Endothelial cell of umbilical vein (primary cell): ENCODE measurements at regions not wholly inside any gene's neighbourhood (a gene's known extent, or its start where the extent isn't known, plus 50 kb on each side); places are given as distances from the start of the nearest gene placed in this dataset.

Experiments used
- EZH2 ChIP-seq: IDR thresholded peaks from 2 replicates; pipeline ENCODE4 v1.6.1; 2012; ENCODE audit warnings: borderline replicate concordance, low read depth, mild to moderate bottlenecking, moderate library complexity, low read length, inconsistent platforms; ENCODE audit not compliant: severe bottlenecking
- FOS ChIP-seq: IDR thresholded peaks from 2 replicates; pipeline ENCODE4 v1.6.1; 2011; ENCODE audit warnings: mild to moderate bottlenecking, low read length, moderate library complexity, borderline replicate concordance; ENCODE audit not compliant: insufficient read depth
- GATA2 ChIP-seq: IDR thresholded peaks from 2 replicates; pipeline ENCODE4 v1.7.0; 2011; ENCODE audit warnings: low read depth, mild to moderate bottlenecking, moderate library complexity, mixed read lengths, low read length; ENCODE audit not compliant: insufficient read length, insufficient read depth
- JUN ChIP-seq: IDR thresholded peaks from 2 replicates; pipeline ENCODE4 v1.6.1; 2011; ENCODE audit warnings: borderline replicate concordance, low read depth; ENCODE audit not compliant: insufficient read length, insufficient read depth
- POLR2A ChIP-seq: IDR thresholded peaks from 2 replicates; pipeline ENCODE4 v1.6.1; 2012; ENCODE audit warnings: low read depth, mild to moderate bottlenecking, control low read depth, low read length
- POLR2AphosphoS5 ChIP-seq: IDR thresholded peaks from 2 replicates; pipeline ENCODE4 v1.6.1; 2012; ENCODE audit warnings: low read depth, mild to moderate bottlenecking, control low read depth, low read length, moderate library complexity; ENCODE audit not compliant: insufficient read depth
- TF ChIP-seq, protein P1 (sequence below), 2 donors: IDR thresholded peaks; 1 replicate in 1 of 2; 2 replicates in 1 of 2; pipeline ENCODE4 v1.5.1; 2011; ENCODE audit warnings: low read length in 2 of 2, mild to moderate bottlenecking in 2 of 2, moderate library complexity in 2 of 2, control low read depth in 1 of 2, inconsistent platforms in 1 of 2, low read depth in 1 of 2; ENCODE audit not compliant: insufficient read depth in 1 of 2; ENCODE audit errors: extremely low read depth in 1 of 2
- TF ChIP-seq, protein P2 (sequence below): IDR thresholded peaks from 2 replicates; pipeline ENCODE4 v1.6.1; 2011; ENCODE audit not compliant: insufficient read depth, insufficient read length

DNA sequence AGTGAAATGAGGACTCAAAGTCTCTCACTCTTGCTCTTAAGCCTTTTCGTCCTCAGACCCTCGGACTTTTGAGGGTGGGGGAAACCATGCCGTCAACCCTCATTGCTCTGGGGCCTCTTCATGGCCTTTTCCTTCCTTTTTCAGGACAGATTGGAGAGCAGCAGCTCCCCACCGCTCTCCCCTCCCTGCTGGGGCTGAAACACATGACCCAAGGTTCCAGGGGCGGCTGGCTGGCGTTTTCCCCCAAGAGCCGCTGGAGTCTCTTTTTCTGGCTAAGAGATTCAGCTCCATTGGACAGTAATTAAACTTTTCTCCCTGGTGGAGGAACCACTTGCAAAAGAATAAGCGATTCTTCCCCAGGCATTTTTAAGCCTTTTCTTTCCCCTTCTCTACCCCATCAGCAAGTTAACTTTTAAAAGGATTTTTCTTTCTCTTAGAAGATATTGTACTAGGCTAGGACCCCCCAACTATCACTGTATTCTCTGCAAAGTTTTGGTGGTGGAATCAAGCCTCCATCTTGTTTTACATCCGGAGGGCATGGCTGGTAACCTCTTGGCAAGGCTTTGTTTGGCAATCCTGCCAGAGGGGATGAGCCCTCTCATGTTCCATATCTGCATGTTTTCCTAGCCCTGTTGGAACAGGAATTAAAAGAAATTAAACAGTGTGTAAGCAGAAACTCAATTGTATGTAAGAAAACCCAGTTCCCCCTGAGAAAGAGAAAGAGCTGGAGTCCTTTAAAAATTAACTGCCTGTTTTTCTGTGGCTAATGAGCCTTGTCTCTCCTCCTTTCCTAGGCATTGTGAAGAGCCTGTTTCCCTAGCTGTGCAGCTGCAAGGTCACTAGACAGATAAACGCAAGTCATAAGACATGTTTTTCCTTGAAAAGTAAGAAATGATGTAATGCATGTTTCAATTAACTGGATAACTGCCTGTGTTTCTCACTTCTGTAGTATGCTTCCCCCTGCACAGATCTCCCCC lies 100.8 kb upstream of the GPR6 start:
- TF ChIP-seq, protein P1, sequence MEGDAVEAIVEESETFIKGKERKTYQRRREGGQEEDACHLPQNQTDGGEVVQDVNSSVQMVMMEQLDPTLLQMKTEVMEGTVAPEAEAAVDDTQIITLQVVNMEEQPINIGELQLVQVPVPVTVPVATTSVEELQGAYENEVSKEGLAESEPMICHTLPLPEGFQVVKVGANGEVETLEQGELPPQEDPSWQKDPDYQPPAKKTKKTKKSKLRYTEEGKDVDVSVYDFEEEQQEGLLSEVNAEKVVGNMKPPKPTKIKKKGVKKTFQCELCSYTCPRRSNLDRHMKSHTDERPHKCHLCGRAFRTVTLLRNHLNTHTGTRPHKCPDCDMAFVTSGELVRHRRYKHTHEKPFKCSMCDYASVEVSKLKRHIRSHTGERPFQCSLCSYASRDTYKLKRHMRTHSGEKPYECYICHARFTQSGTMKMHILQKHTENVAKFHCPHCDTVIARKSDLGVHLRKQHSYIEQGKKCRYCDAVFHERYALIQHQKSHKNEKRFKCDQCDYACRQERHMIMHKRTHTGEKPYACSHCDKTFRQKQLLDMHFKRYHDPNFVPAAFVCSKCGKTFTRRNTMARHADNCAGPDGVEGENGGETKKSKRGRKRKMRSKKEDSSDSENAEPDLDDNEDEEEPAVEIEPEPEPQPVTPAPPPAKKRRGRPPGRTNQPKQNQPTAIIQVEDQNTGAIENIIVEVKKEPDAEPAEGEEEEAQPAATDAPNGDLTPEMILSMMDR (IDR thresholded peaks at IDR 0.05; ENCODE audit: extremely low read depth in 1 of 2, insufficient read depth in 1 of 2, low read depth in 1 of 2, low read length in 2 of 2), result no peak
- no peak for TF ChIP-seq POLR2A
- TF ChIP-seq JUN, result no peak
- TF ChIP-seq EZH2, result no peak
- TF ChIP-seq GATA2, result no peak
- no peak for TF ChIP-seq POLR2AphosphoS5
- TF ChIP-seq, protein P2, sequence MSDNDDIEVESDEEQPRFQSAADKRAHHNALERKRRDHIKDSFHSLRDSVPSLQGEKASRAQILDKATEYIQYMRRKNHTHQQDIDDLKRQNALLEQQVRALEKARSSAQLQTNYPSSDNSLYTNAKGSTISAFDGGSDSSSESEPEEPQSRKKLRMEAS, result no peak
- no peak for TF ChIP-seq FOS
